ENCODE measurements at regions not wholly inside any gene's neighbourhood (a gene's known extent, or its start where the extent isn't known, plus 50 kb on each side); places are given as distances from the start of the nearest gene placed in this dataset.
"Not testable (repeated sequence)": the region's sequence is repeated elsewhere in the genome, so short reads cannot be mapped to it uniquely, and the experiment has no call there.

- DNase-seq (ENCODE audit: low read depth in 3 of 3, low spot score in 2 of 3), result not testable (repeated sequence)
Measured at GRCh38 chr6:27827477-27827876, 84.7 kb downstream of the OR2B2 start.

- not testable (repeated sequence) for DNase-seq (ENCODE audit: low read depth in 3 of 3, low spot score in 2 of 3)
Measured at GRCh38 chr6:27826612-27826985, 85.6 kb downstream of the OR2B2 start.

- DNase-seq (ENCODE audit: low read depth in 3 of 3, low spot score in 2 of 3), result not testable (repeated sequence)
Measured at GRCh38 chr6:27825848-27826611, 86.2 kb downstream of the OR2B2 start.

- DNase-seq (ENCODE audit: low read depth in 3 of 3, low spot score in 2 of 3), result no peak
Measured at GRCh38 chr6:27825025-27825793, 87.0 kb downstream of the OR2B2 start.

GRCh38 chr6:27824211-27825024, 87.8 kb downstream of the OR2B2 start:
- not testable (repeated sequence) for DNase-seq (ENCODE audit: low read depth in 3 of 3, low spot score in 2 of 3)

GRCh38 chr6:27823714-27824210, 88.4 kb downstream of the OR2B2 start:
- DNase-seq (ENCODE audit: low read depth in 3 of 3, low spot score in 2 of 3), result peak in 1 of 3 donors; percentile 80

GRCh38 chr6:27816906-27817305, 95.3 kb downstream of the OR2B2 start:
- DNase-seq (ENCODE audit: low read depth in 3 of 3, low spot score in 2 of 3), result no peak

- peak in 2 of 3 donors; percentile 96 to 98 for DNase-seq (ENCODE audit: low read depth in 3 of 3, low spot score in 2 of 3)
Measured at GRCh38 chr6:27814665-27815424, 97.4 kb downstream of the OR2B2 start.

- not testable (repeated sequence) for DNase-seq (ENCODE audit: low read depth in 3 of 3, low spot score in 2 of 3)
Measured at GRCh38 chr6:27814415-27814664, 97.9 kb downstream of the OR2B2 start.

- no peak for DNase-seq (ENCODE audit: low read depth in 3 of 3, low spot score in 2 of 3)
Measured at GRCh38 chr6:27812805-27813492, 99.2 kb downstream of the OR2B2 start.

GRCh38 chr6:27812078-27812804, 100.0 kb downstream of the OR2B2 start:
- DNase-seq (ENCODE audit: low read depth in 3 of 3, low spot score in 2 of 3), result no peak

GRCh38 chr6:27811451-27811772, 100.8 kb downstream of the OR2B2 start:
- DNase-seq (ENCODE audit: low read depth in 3 of 3, low spot score in 2 of 3), result no peak

GRCh38 chr6:27810768-27811450, 101.3 kb downstream of the OR2B2 start:
- DNase-seq (ENCODE audit: low read depth in 3 of 3, low spot score in 2 of 3), result no peak

- DNase-seq (ENCODE audit: low read depth in 3 of 3, low spot score in 2 of 3), result peak; percentile 94 to 96 (median 95)
Measured at GRCh38 chr6:27809939-27810767, 102.0 kb downstream of the OR2B2 start.

- DNase-seq (ENCODE audit: low read depth in 3 of 3, low spot score in 2 of 3), result no peak
Measured at GRCh38 chr6:27809067-27809938, 102.9 kb downstream of the OR2B2 start.

GRCh38 chr6:27808242-27809066, 103.7 kb downstream of the OR2B2 start:
- DNase-seq (ENCODE audit: low read depth in 3 of 3, low spot score in 2 of 3), result not testable (repeated sequence)

Measured in right renal cortex interstitium (tissue), 3 donors.